ENCODE measurements at regions not wholly inside any gene's neighbourhood (a gene's known extent, or its start where the extent isn't known, plus 50 kb on each side); places are given as distances from the start of the nearest gene placed in this dataset.

DNA sequence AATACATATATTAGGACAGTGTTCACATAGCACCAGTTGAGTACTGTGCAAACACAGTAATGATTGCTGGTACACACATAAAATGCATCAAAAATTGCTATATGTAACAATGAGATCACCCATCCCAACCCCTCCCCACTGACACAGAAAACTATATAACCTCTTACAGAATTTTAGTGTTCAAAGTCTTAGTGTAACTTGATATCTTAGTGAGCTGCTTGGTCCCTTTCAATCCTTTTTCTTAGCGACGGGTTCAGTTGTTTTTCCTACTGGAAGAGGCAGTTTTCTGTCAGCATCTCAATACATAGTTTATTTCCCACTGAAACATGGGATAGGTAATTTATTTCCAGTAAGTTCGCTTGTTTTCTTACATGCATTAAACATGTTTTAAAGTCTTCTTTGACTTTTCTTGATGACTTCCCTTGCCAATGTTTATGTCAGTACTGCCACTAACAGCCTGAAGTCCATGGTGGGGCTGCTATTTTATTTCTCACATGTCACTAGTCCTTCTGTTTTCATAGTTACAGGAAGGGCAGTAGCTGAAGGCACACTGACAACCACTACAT lies 96.4 kb upstream of the FOXC1 start:
- no peak overlapping the region for H2BK12ac ChIP-seq (ENCODE audit: insufficient read length, low read depth, low read length)
- no peak overlapping the region for H3K4me2 ChIP-seq (ENCODE audit: insufficient read depth, insufficient read length, low read length)
- no peak overlapping the region for H3K27ac Mint-ChIP-seq
- no peak overlapping the region for H3T11ph ChIP-seq (ENCODE audit: low read length)
- no peak for DNase-seq
- no CpG with 5 or more reads among the region's 3 CpGs for WGBS (ENCODE audit: extremely low coverage, insufficient read length, low lambda C conversion rate)
- no peaks in the 10 kb centered on the region for H3K27me3 ChIP-seq (ENCODE audit: insufficient read depth, low read length)
- H2AK5ac ChIP-seq (ENCODE audit: insufficient read length, low read length), result no peak overlapping the region
- H3K9me3 Mint-ChIP-seq, result peaks cover 2 to 4% of the 10 kb centered on the region in 2 experiments; a peak in 1 of 5 replicates
- no peak overlapping the region for H3K4ac ChIP-seq (ENCODE audit: low read depth, low read length)
- H3K27ac ChIP-seq (ENCODE audit: insufficient read length, low read depth, low read length), result no peak overlapping the region
- H4K91ac ChIP-seq (ENCODE audit: insufficient read length, low read depth, low read length), result no peak overlapping the region
- H3K79me1 ChIP-seq (ENCODE audit: insufficient read depth, low read depth, low read length, poor library complexity, severe bottlenecking), result no peaks in the 10 kb centered on the region
- H3K27me3 Mint-ChIP-seq (ENCODE audit: low read depth), result peaks cover 12% of the 10 kb centered on the region
- no peak for TF ChIP-seq CTCF (conservative IDR thresholded peaks at IDR 0.05)
- no peak overlapping the region for H2AFZ ChIP-seq (ENCODE audit: low read length)
- peaks cover 2% of the 10 kb centered on the region; the same call in 1 of the 2 replicates for H3K4me1 ChIP-seq (ENCODE audit: insufficient read depth, low read length)
- H2BK5ac ChIP-seq (ENCODE audit: insufficient read length, low read length), result no peak overlapping the region
- no peaks in the 10 kb centered on the region for H3K23me2 ChIP-seq (ENCODE audit: insufficient read length, low read depth, low read length, poor library complexity, severe bottlenecking)
- no peak overlapping the region for H3K18ac ChIP-seq (ENCODE audit: insufficient read length, low read depth, low read length)
- H3K4me3 Mint-ChIP-seq, result no peak overlapping the region
- H3K36me3 Mint-ChIP-seq (ENCODE audit: insufficient read depth in 1 of 3, low read depth in 3 of 3), result no peaks in the 10 kb centered on the region
- H2BK120ac ChIP-seq (ENCODE audit: low read depth, low read length, poor library complexity, severe bottlenecking), result no peak overlapping the region
- no peak overlapping the region for H3K9ac ChIP-seq (ENCODE audit: extremely low read depth, insufficient read length, low read length)
- no peak overlapping the region for H3K23ac ChIP-seq (ENCODE audit: insufficient read length, low read depth, low read length)
- peaks cover 18 to 20% of the 10 kb centered on the region in 2 experiments for H3K4me1 Mint-ChIP-seq
- no peaks in the 10 kb centered on the region for H4K20me1 ChIP-seq (ENCODE audit: control insufficient read depth, insufficient read depth, insufficient read length)
- no peak overlapping the region for H4K8ac ChIP-seq (replicated peaks; ENCODE audit: insufficient read length, low read depth, low read length)
- H2BK20ac ChIP-seq (ENCODE audit: low read depth, low read length, poor library complexity, severe bottlenecking), result no peak overlapping the region
- H4K5ac ChIP-seq (ENCODE audit: insufficient read length, low read depth, low read length), result no peak overlapping the region
- no peak overlapping the region for H2BK15ac ChIP-seq (ENCODE audit: low read depth, low read length)
- no peaks in the 10 kb centered on the region for H3K79me2 ChIP-seq (ENCODE audit: insufficient read depth, low read length)
- no peak overlapping the region for H3K14ac ChIP-seq (ENCODE audit: insufficient read depth, low read length)
- H3K9me3 ChIP-seq (ENCODE audit: control insufficient read depth, low read depth, low read length), result no peaks in the 10 kb centered on the region
- no peak overlapping the region for H3K56ac ChIP-seq (ENCODE audit: insufficient read length, low read depth, low read length)

Measured in H9 (cell line).